Epithelial cell of prostate (primary cell): ENCODE measurements at regions not wholly inside any gene's neighbourhood (a gene's known extent, or its start where the extent isn't known, plus 50 kb on each side); places are given as distances from the start of the nearest gene placed in this dataset.

Experiments
- DNase-seq: peaks from one replicate; pipeline ENCODE4 v3.0.0-alpha.2; 2011; ENCODE audit warnings: low read depth, low spot score
- H3K27ac ChIP-seq: fragments of 450-650 bp; 2 replicates; pipeline ENCODE4 v1.5.1; 2017; ENCODE audit warnings: mild to moderate bottlenecking

GRCh38 chr19:32171719-32172151, 173.7 kb upstream of the ZNF507 start:
- no peak overlapping the region for H3K27ac ChIP-seq
- no peak for DNase-seq

GRCh38 chr19:32172566-32173160, 172.7 kb upstream of the ZNF507 start:
- DNase-seq: no peak
- H3K27ac ChIP-seq: no peak overlapping the region

DNA sequence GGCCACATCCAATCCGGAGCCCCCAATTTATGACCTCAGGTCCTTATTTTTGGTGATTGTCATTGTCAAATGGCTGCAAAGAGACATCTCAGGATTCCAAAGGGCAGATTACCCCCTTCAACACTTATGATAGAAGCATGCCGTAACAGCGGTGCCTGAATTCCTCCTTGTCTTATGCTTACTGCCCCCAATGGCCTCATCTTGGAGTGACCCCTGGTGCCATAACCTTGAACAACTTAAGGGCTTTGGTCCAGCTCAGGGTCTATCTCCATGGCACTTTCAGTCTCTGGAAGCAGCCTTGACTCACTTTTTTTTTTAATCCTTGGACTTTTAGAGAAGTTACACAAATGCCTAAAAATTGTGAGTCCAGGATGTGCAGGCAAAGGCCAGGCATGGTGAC, 171.6 kb upstream of the ZNF507 start:
- DNase-seq: no peak
- H3K27ac ChIP-seq: no peak overlapping the region

GRCh38 chr19:32174386-32175113, 170.9 kb upstream of the ZNF507 start:
- H3K27ac ChIP-seq: no peak overlapping the region
- DNase-seq: no peak

GRCh38 chr19:32176591-32176990, 168.8 kb upstream of the ZNF507 start:
- no peak for DNase-seq
- H3K27ac ChIP-seq: no peak overlapping the region

GRCh38 chr19:32177686-32178085, 167.7 kb upstream of the ZNF507 start:
- DNase-seq: no peak

DNA sequence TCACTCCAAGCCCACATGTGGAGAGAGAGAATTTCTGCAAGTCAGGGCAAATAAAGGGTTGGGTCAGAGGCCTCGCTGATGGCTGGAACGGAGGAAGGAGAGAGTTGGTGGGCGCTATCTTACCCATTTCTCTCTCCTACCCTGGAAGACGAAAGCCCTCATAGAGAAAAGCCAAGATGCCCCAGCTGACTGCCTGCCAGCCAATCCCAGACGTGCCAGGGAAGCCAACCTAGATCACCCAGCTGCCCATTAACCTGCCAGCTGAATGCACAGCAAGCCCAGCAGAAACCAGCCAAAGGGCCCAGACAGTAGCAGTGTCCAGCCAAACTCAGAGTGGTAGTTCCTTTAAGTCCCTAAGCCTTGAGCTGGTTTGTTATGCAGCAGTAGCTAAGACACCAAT, 167.0 kb upstream of the ZNF507 start:
- no peak for DNase-seq
- H3K27ac ChIP-seq: no peak overlapping the region

More at GRCh38 chr19:32177686-32178085, 167.7 kb upstream of the ZNF507 start:
- H3K27ac ChIP-seq: no peak overlapping the region

- no peak overlapping the region for H3K27ac ChIP-seq
- no peak for DNase-seq
Measured at GRCh38 chr19:32178956-32179355, 166.5 kb upstream of the ZNF507 start.

DNA sequence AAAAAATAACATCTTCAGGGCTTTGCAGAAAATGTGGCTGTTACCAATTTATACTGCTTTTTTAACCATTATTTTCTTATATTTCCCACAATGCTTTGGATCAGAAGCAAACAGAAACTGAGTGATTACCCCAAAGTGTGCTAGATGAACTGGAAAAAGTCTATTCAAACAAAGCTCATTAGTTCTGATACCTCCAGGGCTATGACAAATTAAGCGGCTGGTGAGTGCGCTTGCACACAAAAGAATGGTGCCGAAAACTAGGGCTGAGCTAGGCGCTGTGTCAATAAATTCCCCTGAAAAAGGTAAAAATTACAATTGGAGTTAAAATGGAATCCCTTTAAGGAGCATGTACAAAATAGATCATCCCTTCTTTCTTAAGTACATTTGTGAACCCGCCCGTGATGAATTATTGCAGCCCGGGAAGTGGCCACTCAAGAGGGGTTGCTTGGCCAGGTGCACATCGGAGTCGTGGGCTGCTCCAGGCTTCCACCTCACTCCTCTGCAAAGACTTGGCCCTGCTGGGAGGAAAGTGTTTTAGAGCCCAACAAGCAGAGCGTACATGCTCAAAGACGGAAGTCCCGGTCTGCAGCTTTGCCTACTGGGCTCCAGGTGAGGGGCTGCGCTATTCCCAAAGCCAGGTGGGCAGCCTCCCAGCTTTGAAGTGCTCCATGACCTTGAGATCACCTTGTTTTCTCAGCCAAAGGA, 164.0 kb upstream of the ZNF507 start:
- DNase-seq: no peak
- H3K27ac ChIP-seq: no peak overlapping the region

GRCh38 chr19:32186542-32187330, 158.7 kb upstream of the ZNF507 start:
- no peak for DNase-seq
- no peak overlapping the region for H3K27ac ChIP-seq

- H3K27ac ChIP-seq: no peak overlapping the region
- DNase-seq: no peak
Measured at GRCh38 chr19:32188921-32189320, 156.5 kb upstream of the ZNF507 start.

DNA sequence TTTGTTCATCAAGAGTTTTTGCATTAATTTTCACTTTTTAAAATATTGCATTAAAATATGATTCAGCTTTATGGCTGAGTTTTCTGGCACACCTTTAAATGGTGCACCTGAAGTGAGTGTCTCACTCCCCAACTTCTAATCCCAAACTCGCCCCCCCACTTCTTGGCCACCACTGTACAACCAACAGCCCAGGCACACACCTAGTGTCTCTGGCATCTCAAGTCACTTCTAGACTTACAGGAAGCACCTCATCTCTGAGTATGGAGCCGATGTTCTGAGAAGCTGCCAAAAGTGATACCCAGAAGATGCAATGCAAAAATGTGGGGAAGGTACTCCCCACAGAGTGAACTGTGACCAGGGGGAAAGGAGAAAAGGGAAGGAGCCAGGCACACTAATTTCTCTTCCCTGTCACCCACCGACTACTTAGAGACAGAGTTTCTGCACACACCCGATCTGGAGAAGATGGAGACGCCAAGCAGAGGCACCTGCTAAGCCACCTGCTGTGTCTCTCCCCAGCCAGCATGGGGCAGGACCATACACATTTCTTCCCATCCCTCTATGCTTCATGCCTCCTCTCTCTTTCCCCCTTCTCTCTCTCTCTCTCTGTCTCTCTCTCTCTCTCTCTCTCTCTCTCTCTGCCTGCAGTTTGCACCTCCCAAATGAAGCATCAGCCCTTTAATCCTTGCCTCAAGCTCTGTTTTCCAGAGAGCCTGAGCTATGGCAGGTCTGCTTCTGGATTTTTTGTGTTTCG, 155.3 kb upstream of the ZNF507 start:
- H3K27ac ChIP-seq: no peak overlapping the region
- DNase-seq: no peak

DNA sequence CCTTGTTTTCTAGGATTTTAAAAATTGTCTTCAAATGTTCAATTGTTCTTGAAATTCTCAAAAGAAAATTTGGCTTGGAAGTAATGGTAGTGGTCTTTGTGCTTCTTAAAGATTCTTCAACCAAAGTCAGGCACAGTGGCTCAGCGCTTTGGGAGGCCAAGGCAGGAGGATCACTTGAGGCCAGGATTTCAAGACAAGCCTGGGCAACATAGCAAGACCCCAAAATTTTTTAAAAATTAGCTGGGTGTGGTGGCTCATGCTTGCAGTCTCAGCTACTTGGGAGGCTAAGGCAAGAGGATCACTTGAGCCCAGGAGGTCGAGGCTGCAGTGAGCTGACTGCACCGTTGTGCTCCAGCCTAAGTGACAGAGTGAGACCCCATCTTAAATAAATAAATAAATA, 153.5 kb upstream of the ZNF507 start:
- H3K27ac ChIP-seq: no peak overlapping the region
- DNase-seq: no peak

- no peak overlapping the region for H3K27ac ChIP-seq
- no peak for DNase-seq
Measured at GRCh38 chr19:32195706-32196610, 149.5 kb upstream of the ZNF507 start.

DNA sequence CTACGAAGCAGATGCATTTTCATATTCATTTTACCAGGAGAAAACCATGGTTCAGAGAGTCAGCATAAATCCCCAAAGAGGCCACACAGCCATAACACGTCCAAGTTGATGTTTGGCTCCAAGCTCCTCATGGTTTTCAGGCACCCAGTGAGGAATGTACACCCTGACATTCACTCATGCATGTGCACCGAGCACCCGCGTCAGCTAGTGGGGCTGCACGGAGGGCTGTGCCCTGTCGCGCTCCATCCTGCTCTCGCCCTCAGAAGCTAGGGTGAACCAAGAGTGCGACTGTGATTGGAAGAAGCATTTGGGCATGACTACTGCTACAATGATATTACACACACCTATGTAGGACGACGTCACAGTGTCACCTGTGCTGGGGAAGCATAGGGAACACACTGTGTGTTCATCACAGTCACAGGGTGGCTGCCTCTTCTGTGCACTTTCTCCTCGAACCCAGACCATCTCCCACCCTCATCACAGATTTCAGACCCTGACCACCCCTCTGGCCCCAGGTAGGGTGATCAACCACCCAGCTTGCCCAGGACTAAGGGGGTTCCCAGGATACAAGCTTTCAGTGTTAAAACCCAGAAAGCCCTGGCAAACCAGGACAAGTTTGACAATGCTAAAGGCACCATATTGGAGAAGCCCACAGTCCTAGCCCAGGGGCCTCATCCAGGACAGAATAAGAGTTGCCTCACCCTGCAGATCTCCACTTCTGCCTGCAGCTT, 148.6 kb upstream of the ZNF507 start:
- no peak overlapping the region for H3K27ac ChIP-seq

DNA sequence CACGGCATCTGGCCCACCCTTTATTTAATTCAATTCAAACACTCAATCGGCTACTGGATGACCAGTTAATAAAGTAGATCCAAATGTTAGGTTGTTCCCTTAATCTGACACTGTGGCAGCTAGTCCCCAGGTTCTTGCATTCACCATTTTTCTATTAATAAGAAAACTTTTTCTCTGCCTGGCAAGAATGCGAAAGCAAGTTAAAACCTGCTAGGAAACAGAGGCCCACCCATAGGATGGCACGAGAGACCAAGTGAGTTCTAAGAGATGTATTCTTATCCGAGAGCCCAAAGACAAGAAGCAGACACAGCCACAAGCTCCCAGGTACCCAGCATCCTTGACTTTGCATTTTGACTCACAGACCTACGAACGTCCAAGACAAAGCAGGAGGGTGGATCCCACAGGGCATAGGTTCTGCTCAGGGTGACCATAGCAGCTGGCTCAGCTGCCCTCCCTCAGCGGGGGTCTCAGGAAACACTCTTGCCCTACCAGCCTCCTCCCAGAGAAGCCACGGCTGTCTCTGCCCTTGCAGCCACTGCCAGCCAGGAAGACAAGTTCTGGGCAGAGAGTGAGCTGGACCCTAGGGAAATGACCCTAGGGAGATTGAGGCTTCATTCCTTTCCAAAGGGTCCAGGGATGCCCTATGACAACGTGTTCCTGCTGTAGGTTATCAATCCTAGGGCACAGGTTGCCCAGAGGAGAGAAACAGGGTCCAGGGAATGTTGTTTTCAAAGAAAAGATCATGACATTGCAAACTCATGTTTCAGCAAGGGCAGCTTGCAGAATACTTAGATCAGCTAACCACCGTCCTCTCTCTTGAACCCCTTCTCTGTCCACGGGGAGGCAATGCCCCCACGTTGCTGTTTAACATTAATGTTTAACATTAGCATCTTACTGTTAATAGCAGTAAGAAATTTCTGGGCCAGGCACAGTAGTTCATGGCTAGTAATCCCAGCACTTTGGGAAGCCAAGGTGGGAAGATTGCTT, 147.2 kb upstream of the ZNF507 start:
- no peak overlapping the region for H3K27ac ChIP-seq
- DNase-seq: no peak

More for the DNA sequence above, 148.6 kb upstream of the ZNF507 start:
- no peak for DNase-seq

GRCh38 chr19:32199501-32200040, 145.8 kb upstream of the ZNF507 start:
- no peak overlapping the region for H3K27ac ChIP-seq
- DNase-seq: no peak
